ENCODE measurements at regions not wholly inside any gene's neighbourhood (a gene's known extent, or its start where the extent isn't known, plus 50 kb on each side); places are given as distances from the start of the nearest gene placed in this dataset.

GRCh38 chr6:102520966-102521365 is 1127.5 kb downstream of the GRIK2 start:
- TF ChIP-seq CTCF (IDR thresholded peaks at IDR 0.05) (no peak), POLR2AphosphoS5 (IDR thresholded peaks at IDR 0.05) (no peak), EP300 (IDR thresholded peaks at IDR 0.05) (no peak), POLR2A (IDR thresholded peaks at IDR 0.05; ENCODE audit: low read depth) (no peak)

Data from esophagus muscularis mucosa (tissue), 4 donors.